ENCODE measurements at regions not wholly inside any gene's neighbourhood (a gene's known extent, or its start where the extent isn't known, plus 50 kb on each side); places are given as distances from the start of the nearest gene placed in this dataset.

GRCh38 chr17:68803164-68803929 lies 151.8 kb downstream of the ABCA8 start:
- H3K4me3 ChIP-seq (ENCODE audit: low read depth, poor library complexity, severe bottlenecking): no peak overlapping the region
- no peak for DNase-seq (ENCODE audit: low spot score in 2 of 2)
- intact Hi-C loops (cut with DNase I; ENCODE audit: low total_unique reads): no loop called here
- 56 to 64% methylated on average over 4 of the region's 4 CpGs for WGBS, 2 donors
- TF ChIP-seq POLR2A (IDR thresholded peaks at IDR 0.05) (no peak), CTCF (IDR thresholded peaks at IDR 0.05) (no peak)

GRCh38 chr17:68801335-68802247 lies 153.6 kb downstream of the ABCA8 start:
- no peak overlapping the region for H3K4me3 ChIP-seq (ENCODE audit: low read depth, poor library complexity, severe bottlenecking)
- intact Hi-C loops (cut with DNase I; ENCODE audit: low total_unique reads): no loop called here
- WGBS, 2 donors: 84 to 85% methylated on average over 9 of the region's 9 CpGs
- DNase-seq (ENCODE audit: low spot score in 2 of 2): no peak
- TF ChIP-seq POLR2A (IDR thresholded peaks at IDR 0.05) (no peak), CTCF (IDR thresholded peaks at IDR 0.05) (no peak)

DNA sequence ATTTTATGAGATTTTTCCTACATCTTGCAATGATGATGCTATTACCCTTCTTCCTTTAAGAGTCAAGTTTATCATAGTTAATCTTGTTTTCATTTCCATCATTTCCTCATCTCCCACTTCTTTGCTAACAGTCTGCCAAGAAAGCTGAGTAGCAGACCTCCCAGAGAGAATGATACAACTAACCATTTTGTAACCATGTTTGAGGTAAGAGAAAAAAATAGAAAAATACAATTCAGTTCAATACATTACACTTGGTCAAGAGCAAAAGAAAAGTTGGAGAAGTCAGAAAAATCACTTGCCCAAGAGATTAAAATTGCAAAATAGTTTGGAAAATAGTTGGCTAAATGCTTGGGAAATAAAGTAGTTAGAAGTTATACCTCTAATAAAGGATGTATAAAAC lies 154.4 kb downstream of the ABCA8 start:
- TF ChIP-seq CTCF (IDR thresholded peaks at IDR 0.05) (no peak), POLR2A (IDR thresholded peaks at IDR 0.05) (no peak)
- DNase-seq (ENCODE audit: low spot score in 2 of 2): no peak
- intact Hi-C loops (cut with DNase I; ENCODE audit: low total_unique reads): no loop called here
- H3K4me3 ChIP-seq (ENCODE audit: low read depth, poor library complexity, severe bottlenecking): no peak overlapping the region

GRCh38 chr17:68794636-68795434 lies 160.4 kb downstream of the ABCA8 start:
- WGBS, 2 donors: 8 to 10% methylated on average over 5 of the region's 5 CpGs

More at GRCh38 chr17:68794636-68795434, 160.4 kb downstream of the ABCA8 start:
- no peak overlapping the region for H3K4me3 ChIP-seq (ENCODE audit: low read depth, poor library complexity, severe bottlenecking)
- intact Hi-C loops (cut with DNase I; ENCODE audit: low total_unique reads): no loop called here
- TF ChIP-seq CTCF (IDR thresholded peaks at IDR 0.05) (no peak), POLR2A (IDR thresholded peaks at IDR 0.05) (no peak)
- no peak for DNase-seq (ENCODE audit: low spot score in 2 of 2)

Data from lower leg skin (tissue), 4 donors.